ENCODE measurements at regions not wholly inside any gene's neighbourhood (a gene's known extent, or its start where the extent isn't known, plus 50 kb on each side); places are given as distances from the start of the nearest gene placed in this dataset.

GRCh38 chr4:22322996-22323395 lies 192.9 kb downstream of the ADGRA3 start:
- no peak overlapping the region for H3K27ac Mint-ChIP-seq (ENCODE audit: low read depth, unreplicated experiment)
- H3K4me1 Mint-ChIP-seq (ENCODE audit: insufficient read depth, unreplicated experiment): no peaks in the 10 kb centered on the region
- BruUV-seq (replicated peaks): no TSS peak
- no peak for DNase-seq (ENCODE audit: unreplicated experiment)
- TF ChIP-seq, protein P1, sequence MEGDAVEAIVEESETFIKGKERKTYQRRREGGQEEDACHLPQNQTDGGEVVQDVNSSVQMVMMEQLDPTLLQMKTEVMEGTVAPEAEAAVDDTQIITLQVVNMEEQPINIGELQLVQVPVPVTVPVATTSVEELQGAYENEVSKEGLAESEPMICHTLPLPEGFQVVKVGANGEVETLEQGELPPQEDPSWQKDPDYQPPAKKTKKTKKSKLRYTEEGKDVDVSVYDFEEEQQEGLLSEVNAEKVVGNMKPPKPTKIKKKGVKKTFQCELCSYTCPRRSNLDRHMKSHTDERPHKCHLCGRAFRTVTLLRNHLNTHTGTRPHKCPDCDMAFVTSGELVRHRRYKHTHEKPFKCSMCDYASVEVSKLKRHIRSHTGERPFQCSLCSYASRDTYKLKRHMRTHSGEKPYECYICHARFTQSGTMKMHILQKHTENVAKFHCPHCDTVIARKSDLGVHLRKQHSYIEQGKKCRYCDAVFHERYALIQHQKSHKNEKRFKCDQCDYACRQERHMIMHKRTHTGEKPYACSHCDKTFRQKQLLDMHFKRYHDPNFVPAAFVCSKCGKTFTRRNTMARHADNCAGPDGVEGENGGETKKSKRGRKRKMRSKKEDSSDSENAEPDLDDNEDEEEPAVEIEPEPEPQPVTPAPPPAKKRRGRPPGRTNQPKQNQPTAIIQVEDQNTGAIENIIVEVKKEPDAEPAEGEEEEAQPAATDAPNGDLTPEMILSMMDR (IDR thresholded peaks at IDR 0.05; ENCODE audit: unreplicated experiment): no peak
- peaks cover 10% of the 10 kb centered on the region for H3K36me3 Mint-ChIP-seq (ENCODE audit: insufficient read depth, unreplicated experiment)
- no peaks in the 10 kb centered on the region for H3K9me3 Mint-ChIP-seq (ENCODE audit: unreplicated experiment)
- no peaks in the 10 kb centered on the region for H3K27me3 Mint-ChIP-seq (ENCODE audit: insufficient read depth, unreplicated experiment)
- POLR2A ChIA-PET: no interaction called here
- CTCF ChIA-PET: no interaction called here
- no peak overlapping the region for H3K4me3 Mint-ChIP-seq (ENCODE audit: unreplicated experiment)
- intact Hi-C loops (cut with micrococcal nuclease): no loop called here

- no peak for DNase-seq (ENCODE audit: unreplicated experiment)
- Mint-ChIP-seq H3K4me1 (ENCODE audit: insufficient read depth, unreplicated experiment) (no peaks in the 10 kb centered on the region), H3K36me3 (ENCODE audit: insufficient read depth, unreplicated experiment) (no peaks in the 10 kb centered on the region), H3K4me3 (ENCODE audit: unreplicated experiment) (no peak overlapping the region), H3K27me3 (ENCODE audit: insufficient read depth, unreplicated experiment) (no peaks in the 10 kb centered on the region), H3K9me3 (ENCODE audit: unreplicated experiment) (no peaks in the 10 kb centered on the region), H3K27ac (ENCODE audit: low read depth, unreplicated experiment) (no peak overlapping the region)
- intact Hi-C loops (cut with micrococcal nuclease): no loop called here
- TF ChIP-seq, protein P1 (IDR thresholded peaks at IDR 0.05; ENCODE audit: unreplicated experiment): no peak
- no TSS peak for BruUV-seq (replicated peaks)
- ChIA-PET CTCF (interaction anchor here (0.6 kb wide), 1 partner anchor 18 kb away, joined by 5 read pairs; no protein-coding TSS in a partner anchor), POLR2A (no interaction called here)
These were observed 200.2 kb downstream of the ADGRA3 start for GRCh38 chr4:22315628-22316027.

DNA sequence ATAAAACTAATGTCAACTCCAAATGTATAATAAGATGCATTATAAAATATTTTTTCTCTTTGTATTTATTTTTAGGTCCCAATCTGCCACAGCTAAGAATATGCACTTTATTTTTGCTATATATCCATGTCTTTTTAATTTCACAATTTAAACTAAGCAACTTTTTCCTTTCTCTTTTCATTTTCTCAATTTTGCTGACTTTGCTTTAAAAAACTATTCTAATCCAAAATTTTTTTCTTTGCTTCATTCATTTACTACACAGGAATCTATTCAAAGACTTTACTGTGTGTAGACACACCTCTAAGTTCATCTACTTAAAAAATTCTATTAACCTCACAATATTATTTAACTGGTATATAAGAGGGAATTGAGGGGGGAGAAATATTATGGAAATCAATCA lies 201.9 kb downstream of the ADGRA3 start:
- no peaks in the 10 kb centered on the region for H3K4me1 Mint-ChIP-seq (ENCODE audit: insufficient read depth, unreplicated experiment)
- H3K9me3 Mint-ChIP-seq (ENCODE audit: unreplicated experiment): no peaks in the 10 kb centered on the region
- POLR2A ChIA-PET: interaction anchor here (1.4 kb wide), 1 partner anchor 16 kb away, joined by 3 read pairs; no protein-coding TSS in a partner anchor
- no peak overlapping the region for H3K4me3 Mint-ChIP-seq (ENCODE audit: unreplicated experiment)
- CTCF ChIA-PET: no interaction called here
- no peak for DNase-seq (ENCODE audit: unreplicated experiment)
- no TSS peak for BruUV-seq (replicated peaks)
- H3K36me3 Mint-ChIP-seq (ENCODE audit: insufficient read depth, unreplicated experiment): no peaks in the 10 kb centered on the region
- no peaks in the 10 kb centered on the region for H3K27me3 Mint-ChIP-seq (ENCODE audit: insufficient read depth, unreplicated experiment)
- intact Hi-C loops (cut with micrococcal nuclease): no loop called here
- no peak overlapping the region for H3K27ac Mint-ChIP-seq (ENCODE audit: low read depth, unreplicated experiment)
- TF ChIP-seq, protein P1 (IDR thresholded peaks at IDR 0.05; ENCODE audit: unreplicated experiment): no peak

DNA sequence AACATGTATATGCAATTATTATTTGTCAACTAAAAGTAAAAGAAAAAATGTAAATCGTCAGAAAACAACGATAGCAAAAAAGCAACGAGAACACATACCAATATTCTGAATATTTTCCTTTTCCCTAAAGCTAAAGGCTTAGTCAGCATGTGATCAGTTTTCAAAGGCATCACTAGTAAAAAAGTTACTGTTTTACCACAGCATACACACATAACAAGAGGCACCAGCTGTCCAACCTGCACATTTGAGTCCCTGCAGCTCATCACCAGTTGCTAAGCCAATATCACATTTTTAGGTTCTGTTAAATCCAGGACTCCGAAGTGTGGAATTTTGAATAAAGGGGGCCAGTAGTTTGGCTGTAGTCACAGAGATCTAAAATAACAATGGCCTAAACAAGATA lies 203.8 kb downstream of the ADGRA3 start:
- no peak overlapping the region for H3K27ac Mint-ChIP-seq (ENCODE audit: low read depth, unreplicated experiment)
- H3K4me1 Mint-ChIP-seq (ENCODE audit: insufficient read depth, unreplicated experiment): no peaks in the 10 kb centered on the region
- BruUV-seq (replicated peaks): no TSS peak
- H3K27me3 Mint-ChIP-seq (ENCODE audit: insufficient read depth, unreplicated experiment): no peaks in the 10 kb centered on the region
- ChIA-PET CTCF (interaction anchor here (0.7 to 1.6 kb wide), 3 partner anchors 45 to 523 kb away, joined by 3 to 4 read pairs (median 3); no protein-coding TSS in a partner anchor), POLR2A (no interaction called here)
- TF ChIP-seq, protein P1 (IDR thresholded peaks at IDR 0.05; ENCODE audit: unreplicated experiment): no peak
- H3K4me3 Mint-ChIP-seq (ENCODE audit: unreplicated experiment): no peak overlapping the region
- no peak for DNase-seq (ENCODE audit: unreplicated experiment)
- H3K36me3 Mint-ChIP-seq (ENCODE audit: insufficient read depth, unreplicated experiment): no peaks in the 10 kb centered on the region
- intact Hi-C loops (cut with micrococcal nuclease): no loop called here
- no peaks in the 10 kb centered on the region for H3K9me3 Mint-ChIP-seq (ENCODE audit: unreplicated experiment)

All from MCF 10A (cell line).